GM23338 (cell line): ENCODE measurements at regions not wholly inside any gene's neighbourhood (a gene's known extent, or its start where the extent isn't known, plus 50 kb on each side); places are given as distances from the start of the nearest gene placed in this dataset.

Source experiments
- ATAC-seq: fragments of 200-7000 bp; cut with Tn5 transposase; 3 replicates; pipeline ENCODE4 v1.9.1; 2020
- DNase-seq: peaks from one replicate; pipeline ENCODE4 v3.0.0-alpha.2; 2015; ENCODE audit warnings: low spot score
- H2AFZ ChIP-seq: fragments of 200-600 bp; sonication (generic); 2 replicates; pipeline ENCODE4 v1.8.0; 2016; ENCODE audit warnings: antibody characterized with exemption, mild to moderate bottlenecking, moderate library complexity
- H3F3A ChIP-seq: fragments of 200-600 bp; sonication (generic); replicated peaks from 2 replicates; pipeline ENCODE4 v1.8.0; 2017; ENCODE audit warnings: antibody characterized with exemption, mixed run types, low read depth
- H3K27ac ChIP-seq: fragments of 200-600 bp; sonication (generic); 2 replicates; pipeline ENCODE4 v1.6.1; 2016; ENCODE audit warnings: low read depth
- H3K27me3 ChIP-seq: fragments of 200-600 bp; sonication (generic); 2 replicates; pipeline ENCODE4 v1.8.0; 2016; ENCODE audit warnings: mild to moderate bottlenecking, mixed run types, moderate library complexity; ENCODE audit not compliant: insufficient read depth
- H3K36me3 ChIP-seq: fragments of 200-600 bp; sonication (generic); 2 replicates; pipeline ENCODE4 v1.8.0; 2016; ENCODE audit warnings: mild to moderate bottlenecking; ENCODE audit not compliant: insufficient read depth
- H3K4me1 ChIP-seq: fragments of 200-600 bp; sonication (generic); 2 replicates; pipeline ENCODE4 v1.8.0; 2016; ENCODE audit warnings: mild to moderate bottlenecking, moderate library complexity; ENCODE audit not compliant: insufficient read depth
- H3K4me2 ChIP-seq: fragments of 200-600 bp; sonication (generic); 2 replicates; pipeline ENCODE4 v1.7.1; 2017; ENCODE audit warnings: mixed run types
- H3K4me3 ChIP-seq: fragments of 200-600 bp; sonication (generic); 2 replicates; pipeline ENCODE4 v1.6.1; 2016; ENCODE audit warnings: mixed run types
- H3K79me2 ChIP-seq: fragments of 200-600 bp; sonication (generic); replicated peaks from 2 replicates; pipeline ENCODE4 v1.8.0; 2017; ENCODE audit warnings: mild to moderate bottlenecking; ENCODE audit not compliant: insufficient read depth
- H3K9me2 ChIP-seq: fragments of 200-600 bp; sonication (generic); 2 replicates; pipeline ENCODE4 v1.8.0; 2017; ENCODE audit not compliant: insufficient read depth
- H4K20me1 ChIP-seq: fragments of 200-600 bp; sonication (generic); replicated peaks from 2 replicates; pipeline ENCODE4 v1.8.0; 2017; ENCODE audit warnings: mild to moderate bottlenecking; ENCODE audit not compliant: insufficient read depth
- H3K27ac Mint-ChIP-seq: 2 replicates; pipeline ENCODE4 v1.8.0; 2020; ENCODE audit warnings: inconsistent platforms, mild to moderate bottlenecking, moderate library complexity, mixed read lengths
- H3K27me3 Mint-ChIP-seq: 3 replicates; pipeline ENCODE4 v1.8.0; 2022; ENCODE audit warnings: low read depth, mild to moderate bottlenecking, moderate library complexity, mixed read lengths, inconsistent platforms; ENCODE audit not compliant: insufficient read depth, poor library complexity
- H3K36me3 Mint-ChIP-seq: 3 replicates; pipeline ENCODE4 v1.8.0; 2021; ENCODE audit warnings: low read depth, mild to moderate bottlenecking, inconsistent platforms, moderate library complexity, mixed read lengths
- H3K4me1 Mint-ChIP-seq: 3 replicates; pipeline ENCODE4 v1.8.0; 2020; ENCODE audit warnings: mild to moderate bottlenecking, inconsistent platforms, mixed read lengths
- H3K4me3 Mint-ChIP-seq: 3 replicates; pipeline ENCODE4 v1.8.0; 2021; ENCODE audit warnings: moderate library complexity, mild to moderate bottlenecking, inconsistent platforms, mixed read lengths
- H3K9me3 Mint-ChIP-seq: 3 replicates; pipeline ENCODE4 v1.8.0; 2020; ENCODE audit warnings: moderate library complexity, mild to moderate bottlenecking, inconsistent platforms, mixed read lengths
- CREB1 ChIP-seq: fragments of 250-450 bp; sonication (Bioruptor Pico); IDR thresholded peaks from 2 replicates; pipeline ENCODE4 v1.5.0; 2020; ENCODE audit warnings: low read depth, mild to moderate bottlenecking, moderate library complexity
- CTCF ChIP-seq, 2 experiments: fragments of 200-600 bp in 1 of 2; sonication (generic) in 1 of 2; conservative IDR thresholded peaks; 2 replicates each; pipeline versions ENCODE4 v1.5.1 to v1.6.1; 2016 to 2017; ENCODE audit warnings: antibody characterized with exemption in 2 of 2, low read depth in 2 of 2, mild to moderate bottlenecking in 2 of 2, moderate library complexity in 1 of 2
- EZH2 ChIP-seq: fragments of 200-600 bp; sonication (generic); IDR thresholded peaks from one replicate; pipeline ENCODE4 v1.8.0; 2017; ENCODE audit warnings: antibody characterized with exemption, mild to moderate bottlenecking, low read depth; ENCODE audit not compliant: unreplicated experiment
- JUNB ChIP-seq: IDR thresholded peaks from one replicate; pipeline ENCODE4 v1.6.1; 2016; ENCODE audit warnings: antibody characterized with exemption; ENCODE audit not compliant: unreplicated experiment
- NANOG ChIP-seq: IDR thresholded peaks from 2 replicates; pipeline ENCODE4 v1.6.1; 2016; ENCODE audit warnings: antibody characterized with exemption, borderline replicate concordance
- POLR2AphosphoS5 ChIP-seq: IDR thresholded peaks from 2 replicates; pipeline ENCODE4 v1.6.1; 2016; ENCODE audit warnings: antibody characterized with exemption, low read depth
- TF ChIP-seq, protein P1 (sequence below): fragments of 250-450 bp; sonication (Bioruptor Pico); IDR thresholded peaks from 2 replicates; pipeline ENCODE4 v1.5.0; 2020; ENCODE audit warnings: mild to moderate bottlenecking, moderate library complexity
- TF ChIP-seq, protein P2 (sequence below): IDR thresholded peaks from 2 replicates; pipeline ENCODE4 v1.6.1; 2016; ENCODE audit warnings: antibody characterized with exemption

- DNase-seq (no peak), ATAC-seq (no peak)
- Histone ChIP-seq H3K36me3 (no peaks in the 10 kb centered on the region), H4K20me1 (no peaks in the 10 kb centered on the region), H3K27me3 (no peaks in the 10 kb centered on the region), H3K9me2 (peaks cover 6% of the 10 kb centered on the region; the same call in 1 of the 2 replicates), H3K4me2 (no peak overlapping the region), H3K4me3 (no peak overlapping the region), H3K27ac (no peak overlapping the region), H3K79me2 (no peaks in the 10 kb centered on the region), H3K4me1 (no peaks in the 10 kb centered on the region), H3F3A (no peaks in the 10 kb centered on the region), H2AFZ (no peak overlapping the region)
- Mint-ChIP-seq H3K4me3 (no peak overlapping the region), H3K27ac (no peak overlapping the region), H3K4me1 (no peaks in the 10 kb centered on the region), H3K36me3 (no peaks in the 10 kb centered on the region), H3K27me3 (peaks cover 2% of the 10 kb centered on the region), H3K9me3 (peaks cover 6% of the 10 kb centered on the region; the same call in 1 of the 3 replicates)
- TF ChIP-seq EZH2 (no peak), POLR2AphosphoS5 (no peak), JUNB (no peak), NANOG (no peak), CTCF (conservative IDR thresholded peaks at IDR 0.05; ENCODE audit: low read depth in 2 of 2) (no peak), CREB1 (no peak)
- TF ChIP-seq, protein P1, sequence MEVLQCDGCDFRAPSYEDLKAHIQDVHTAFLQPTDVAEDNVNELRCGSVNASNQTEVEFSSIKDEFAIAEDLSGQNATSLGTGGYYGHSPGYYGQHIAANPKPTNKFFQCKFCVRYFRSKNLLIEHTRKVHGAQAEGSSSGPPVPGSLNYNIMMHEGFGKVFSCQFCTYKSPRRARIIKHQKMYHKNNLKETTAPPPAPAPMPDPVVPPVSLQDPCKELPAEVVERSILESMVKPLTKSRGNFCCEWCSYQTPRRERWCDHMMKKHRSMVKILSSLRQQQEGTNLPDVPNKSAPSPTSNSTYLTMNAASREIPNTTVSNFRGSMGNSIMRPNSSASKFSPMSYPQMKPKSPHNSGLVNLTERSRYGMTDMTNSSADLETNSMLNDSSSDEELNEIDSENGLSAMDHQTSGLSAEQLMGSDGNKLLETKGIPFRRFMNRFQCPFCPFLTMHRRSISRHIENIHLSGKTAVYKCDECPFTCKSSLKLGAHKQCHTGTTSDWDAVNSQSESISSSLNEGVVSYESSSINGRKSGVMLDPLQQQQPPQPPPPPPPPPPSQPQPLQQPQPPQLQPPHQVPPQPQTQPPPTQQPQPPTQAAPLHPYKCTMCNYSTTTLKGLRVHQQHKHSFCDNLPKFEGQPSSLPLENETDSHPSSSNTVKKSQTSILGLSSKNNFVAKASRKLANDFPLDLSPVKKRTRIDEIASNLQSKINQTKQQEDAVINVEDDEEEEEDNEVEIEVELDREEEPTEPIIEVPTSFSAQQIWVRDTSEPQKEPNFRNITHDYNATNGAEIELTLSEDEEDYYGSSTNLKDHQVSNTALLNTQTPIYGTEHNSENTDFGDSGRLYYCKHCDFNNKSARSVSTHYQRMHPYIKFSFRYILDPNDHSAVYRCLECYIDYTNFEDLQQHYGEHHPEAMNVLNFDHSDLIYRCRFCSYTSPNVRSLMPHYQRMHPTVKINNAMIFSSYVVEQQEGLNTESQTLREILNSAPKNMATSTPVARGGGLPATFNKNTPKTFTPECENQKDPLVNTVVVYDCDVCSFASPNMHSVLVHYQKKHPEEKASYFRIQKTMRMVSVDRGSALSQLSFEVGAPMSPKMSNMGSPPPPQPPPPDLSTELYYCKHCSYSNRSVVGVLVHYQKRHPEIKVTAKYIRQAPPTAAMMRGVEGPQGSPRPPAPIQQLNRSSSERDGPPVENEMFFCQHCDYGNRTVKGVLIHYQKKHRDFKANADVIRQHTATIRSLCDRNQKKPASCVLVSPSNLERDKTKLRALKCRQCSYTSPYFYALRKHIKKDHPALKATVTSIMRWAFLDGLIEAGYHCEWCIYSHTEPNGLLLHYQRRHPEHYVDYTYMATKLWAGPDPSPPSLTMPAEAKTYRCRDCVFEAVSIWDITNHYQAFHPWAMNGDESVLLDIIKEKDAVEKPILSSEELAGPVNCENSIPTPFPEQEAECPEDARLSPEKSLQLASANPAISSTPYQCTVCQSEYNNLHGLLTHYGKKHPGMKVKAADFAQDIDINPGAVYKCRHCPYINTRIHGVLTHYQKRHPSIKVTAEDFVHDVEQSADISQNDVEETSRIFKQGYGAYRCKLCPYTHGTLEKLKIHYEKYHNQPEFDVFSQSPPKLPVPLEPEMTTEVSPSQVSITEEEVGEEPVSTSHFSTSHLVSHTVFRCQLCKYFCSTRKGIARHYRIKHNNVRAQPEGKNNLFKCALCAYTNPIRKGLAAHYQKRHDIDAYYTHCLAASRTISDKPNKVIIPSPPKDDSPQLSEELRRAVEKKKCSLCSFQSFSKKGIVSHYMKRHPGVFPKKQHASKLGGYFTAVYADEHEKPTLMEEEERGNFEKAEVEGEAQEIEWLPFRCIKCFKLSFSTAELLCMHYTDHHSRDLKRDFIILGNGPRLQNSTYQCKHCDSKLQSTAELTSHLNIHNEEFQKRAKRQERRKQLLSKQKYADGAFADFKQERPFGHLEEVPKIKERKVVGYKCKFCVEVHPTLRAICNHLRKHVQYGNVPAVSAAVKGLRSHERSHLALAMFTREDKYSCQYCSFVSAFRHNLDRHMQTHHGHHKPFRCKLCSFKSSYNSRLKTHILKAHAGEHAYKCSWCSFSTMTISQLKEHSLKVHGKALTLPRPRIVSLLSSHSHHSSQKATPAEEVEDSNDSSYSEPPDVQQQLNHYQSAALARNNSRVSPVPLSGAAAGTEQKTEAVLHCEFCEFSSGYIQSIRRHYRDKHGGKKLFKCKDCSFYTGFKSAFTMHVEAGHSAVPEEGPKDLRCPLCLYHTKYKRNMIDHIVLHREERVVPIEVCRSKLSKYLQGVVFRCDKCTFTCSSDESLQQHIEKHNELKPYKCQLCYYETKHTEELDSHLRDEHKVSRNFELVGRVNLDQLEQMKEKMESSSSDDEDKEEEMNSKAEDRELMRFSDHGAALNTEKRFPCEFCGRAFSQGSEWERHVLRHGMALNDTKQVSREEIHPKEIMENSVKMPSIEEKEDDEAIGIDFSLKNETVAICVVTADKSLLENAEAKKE (CRISPR knock-in tag): no peak
- TF ChIP-seq, protein P2, sequence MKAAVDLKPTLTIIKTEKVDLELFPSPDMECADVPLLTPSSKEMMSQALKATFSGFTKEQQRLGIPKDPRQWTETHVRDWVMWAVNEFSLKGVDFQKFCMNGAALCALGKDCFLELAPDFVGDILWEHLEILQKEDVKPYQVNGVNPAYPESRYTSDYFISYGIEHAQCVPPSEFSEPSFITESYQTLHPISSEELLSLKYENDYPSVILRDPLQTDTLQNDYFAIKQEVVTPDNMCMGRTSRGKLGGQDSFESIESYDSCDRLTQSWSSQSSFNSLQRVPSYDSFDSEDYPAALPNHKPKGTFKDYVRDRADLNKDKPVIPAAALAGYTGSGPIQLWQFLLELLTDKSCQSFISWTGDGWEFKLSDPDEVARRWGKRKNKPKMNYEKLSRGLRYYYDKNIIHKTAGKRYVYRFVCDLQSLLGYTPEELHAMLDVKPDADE: no peak
These were observed 244.8 kb upstream of the DYNLRB2 start for GRCh38 chr16:80296034-80296433.
